ENCODE measurements at regions not wholly inside any gene's neighbourhood (a gene's known extent, or its start where the extent isn't known, plus 50 kb on each side); places are given as distances from the start of the nearest gene placed in this dataset.

DNA sequence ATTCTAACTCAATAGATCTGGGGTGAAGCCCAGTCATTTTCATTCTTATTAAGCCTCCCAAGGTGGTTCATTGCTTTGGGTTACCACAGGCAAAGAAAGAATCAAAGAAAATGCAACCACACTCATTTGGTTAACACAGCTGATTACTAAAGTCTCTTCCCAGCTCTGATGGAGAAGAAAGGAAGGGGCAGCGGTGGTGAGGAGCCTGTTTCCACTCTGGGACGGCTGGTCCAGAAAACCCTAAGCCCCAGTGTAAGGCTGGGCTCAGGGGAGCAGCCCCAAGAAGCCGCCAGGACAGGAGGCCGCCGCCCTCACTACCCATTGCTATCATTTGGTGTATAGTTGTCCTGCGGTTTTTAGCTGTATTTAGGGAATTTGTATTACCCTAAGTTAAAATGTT, 226.9 kb downstream of the CD83 start:
- Histone ChIP-seq H2AFZ (peak overlapping the region; percentile 30), H3K36me3 (ENCODE audit: insufficient read depth) (no peaks in the 10 kb centered on the region), H4K20me1 (replicated peaks; ENCODE audit: insufficient read depth) (no peaks in the 10 kb centered on the region), H3K4me2 (no peak overlapping the region), H3K79me2 (replicated peaks; ENCODE audit: insufficient read depth) (no peaks in the 10 kb centered on the region), H3K4me1 (ENCODE audit: insufficient read depth) (peaks cover 17% of the 10 kb centered on the region), H3K4me3 (no peak overlapping the region), H3K27ac (ENCODE audit: low read depth) (no peak overlapping the region), H3K27me3 (ENCODE audit: insufficient read depth) (no peaks in the 10 kb centered on the region), H3K9me2 (ENCODE audit: insufficient read depth) (peaks cover 6% of the 10 kb centered on the region), H3F3A (replicated peaks; ENCODE audit: low read depth) (no peaks in the 10 kb centered on the region)
- peaks cover 17% of the 10 kb centered on the region for H3K4me1 Mint-ChIP-seq
- no peak overlapping the region for H3K27ac Mint-ChIP-seq
- H3K36me3 Mint-ChIP-seq (ENCODE audit: low read depth), result no peaks in the 10 kb centered on the region
- peaks cover 7% of the 10 kb centered on the region for H3K27me3 Mint-ChIP-seq (ENCODE audit: insufficient read depth, low read depth, poor library complexity)
- H3K4me3 Mint-ChIP-seq, result no peak overlapping the region
- peaks cover 3% of the 10 kb centered on the region; the same call in 1 of the 3 replicates for H3K9me3 Mint-ChIP-seq
- ATAC-seq, result peak; percentile 92
- peak; percentile 25 for DNase-seq (ENCODE audit: low spot score)
- no peak for TF ChIP-seq CREB1 (CRISPR knock-in tag; IDR thresholded peaks at IDR 0.05; ENCODE audit: low read depth)
- TF ChIP-seq, protein P1, sequence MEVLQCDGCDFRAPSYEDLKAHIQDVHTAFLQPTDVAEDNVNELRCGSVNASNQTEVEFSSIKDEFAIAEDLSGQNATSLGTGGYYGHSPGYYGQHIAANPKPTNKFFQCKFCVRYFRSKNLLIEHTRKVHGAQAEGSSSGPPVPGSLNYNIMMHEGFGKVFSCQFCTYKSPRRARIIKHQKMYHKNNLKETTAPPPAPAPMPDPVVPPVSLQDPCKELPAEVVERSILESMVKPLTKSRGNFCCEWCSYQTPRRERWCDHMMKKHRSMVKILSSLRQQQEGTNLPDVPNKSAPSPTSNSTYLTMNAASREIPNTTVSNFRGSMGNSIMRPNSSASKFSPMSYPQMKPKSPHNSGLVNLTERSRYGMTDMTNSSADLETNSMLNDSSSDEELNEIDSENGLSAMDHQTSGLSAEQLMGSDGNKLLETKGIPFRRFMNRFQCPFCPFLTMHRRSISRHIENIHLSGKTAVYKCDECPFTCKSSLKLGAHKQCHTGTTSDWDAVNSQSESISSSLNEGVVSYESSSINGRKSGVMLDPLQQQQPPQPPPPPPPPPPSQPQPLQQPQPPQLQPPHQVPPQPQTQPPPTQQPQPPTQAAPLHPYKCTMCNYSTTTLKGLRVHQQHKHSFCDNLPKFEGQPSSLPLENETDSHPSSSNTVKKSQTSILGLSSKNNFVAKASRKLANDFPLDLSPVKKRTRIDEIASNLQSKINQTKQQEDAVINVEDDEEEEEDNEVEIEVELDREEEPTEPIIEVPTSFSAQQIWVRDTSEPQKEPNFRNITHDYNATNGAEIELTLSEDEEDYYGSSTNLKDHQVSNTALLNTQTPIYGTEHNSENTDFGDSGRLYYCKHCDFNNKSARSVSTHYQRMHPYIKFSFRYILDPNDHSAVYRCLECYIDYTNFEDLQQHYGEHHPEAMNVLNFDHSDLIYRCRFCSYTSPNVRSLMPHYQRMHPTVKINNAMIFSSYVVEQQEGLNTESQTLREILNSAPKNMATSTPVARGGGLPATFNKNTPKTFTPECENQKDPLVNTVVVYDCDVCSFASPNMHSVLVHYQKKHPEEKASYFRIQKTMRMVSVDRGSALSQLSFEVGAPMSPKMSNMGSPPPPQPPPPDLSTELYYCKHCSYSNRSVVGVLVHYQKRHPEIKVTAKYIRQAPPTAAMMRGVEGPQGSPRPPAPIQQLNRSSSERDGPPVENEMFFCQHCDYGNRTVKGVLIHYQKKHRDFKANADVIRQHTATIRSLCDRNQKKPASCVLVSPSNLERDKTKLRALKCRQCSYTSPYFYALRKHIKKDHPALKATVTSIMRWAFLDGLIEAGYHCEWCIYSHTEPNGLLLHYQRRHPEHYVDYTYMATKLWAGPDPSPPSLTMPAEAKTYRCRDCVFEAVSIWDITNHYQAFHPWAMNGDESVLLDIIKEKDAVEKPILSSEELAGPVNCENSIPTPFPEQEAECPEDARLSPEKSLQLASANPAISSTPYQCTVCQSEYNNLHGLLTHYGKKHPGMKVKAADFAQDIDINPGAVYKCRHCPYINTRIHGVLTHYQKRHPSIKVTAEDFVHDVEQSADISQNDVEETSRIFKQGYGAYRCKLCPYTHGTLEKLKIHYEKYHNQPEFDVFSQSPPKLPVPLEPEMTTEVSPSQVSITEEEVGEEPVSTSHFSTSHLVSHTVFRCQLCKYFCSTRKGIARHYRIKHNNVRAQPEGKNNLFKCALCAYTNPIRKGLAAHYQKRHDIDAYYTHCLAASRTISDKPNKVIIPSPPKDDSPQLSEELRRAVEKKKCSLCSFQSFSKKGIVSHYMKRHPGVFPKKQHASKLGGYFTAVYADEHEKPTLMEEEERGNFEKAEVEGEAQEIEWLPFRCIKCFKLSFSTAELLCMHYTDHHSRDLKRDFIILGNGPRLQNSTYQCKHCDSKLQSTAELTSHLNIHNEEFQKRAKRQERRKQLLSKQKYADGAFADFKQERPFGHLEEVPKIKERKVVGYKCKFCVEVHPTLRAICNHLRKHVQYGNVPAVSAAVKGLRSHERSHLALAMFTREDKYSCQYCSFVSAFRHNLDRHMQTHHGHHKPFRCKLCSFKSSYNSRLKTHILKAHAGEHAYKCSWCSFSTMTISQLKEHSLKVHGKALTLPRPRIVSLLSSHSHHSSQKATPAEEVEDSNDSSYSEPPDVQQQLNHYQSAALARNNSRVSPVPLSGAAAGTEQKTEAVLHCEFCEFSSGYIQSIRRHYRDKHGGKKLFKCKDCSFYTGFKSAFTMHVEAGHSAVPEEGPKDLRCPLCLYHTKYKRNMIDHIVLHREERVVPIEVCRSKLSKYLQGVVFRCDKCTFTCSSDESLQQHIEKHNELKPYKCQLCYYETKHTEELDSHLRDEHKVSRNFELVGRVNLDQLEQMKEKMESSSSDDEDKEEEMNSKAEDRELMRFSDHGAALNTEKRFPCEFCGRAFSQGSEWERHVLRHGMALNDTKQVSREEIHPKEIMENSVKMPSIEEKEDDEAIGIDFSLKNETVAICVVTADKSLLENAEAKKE (CRISPR knock-in tag; IDR thresholded peaks at IDR 0.05), result 0 out of 2 replicates have a peak, but pooled peaks have one; percentile 8

- DNase-seq (ENCODE audit: low spot score), result no peak
- Histone ChIP-seq H3K4me1 (ENCODE audit: insufficient read depth) (peaks cover 15% of the 10 kb centered on the region), H2AFZ (no peak overlapping the region), H4K20me1 (replicated peaks; ENCODE audit: insufficient read depth) (no peaks in the 10 kb centered on the region), H3K9me2 (ENCODE audit: insufficient read depth) (peaks cover 11% of the 10 kb centered on the region), H3K27me3 (ENCODE audit: insufficient read depth) (no peaks in the 10 kb centered on the region), H3K27ac (ENCODE audit: low read depth) (no peak overlapping the region), H3K79me2 (replicated peaks; ENCODE audit: insufficient read depth) (no peaks in the 10 kb centered on the region), H3K4me3 (no peak overlapping the region), H3K36me3 (ENCODE audit: insufficient read depth) (no peaks in the 10 kb centered on the region), H3K4me2 (no peak overlapping the region), H3F3A (replicated peaks; ENCODE audit: low read depth) (no peaks in the 10 kb centered on the region)
- Mint-ChIP-seq H3K27me3 (ENCODE audit: insufficient read depth, low read depth, poor library complexity) (peaks cover 2% of the 10 kb centered on the region), H3K9me3 (peaks cover 13% of the 10 kb centered on the region), H3K36me3 (ENCODE audit: low read depth) (peaks cover 4% of the 10 kb centered on the region; the same call in 1 of the 3 replicates), H3K27ac (no peak overlapping the region), H3K4me1 (peaks cover 20% of the 10 kb centered on the region), H3K4me3 (no peak overlapping the region)
- no peak for ATAC-seq
- TF ChIP-seq, protein P1 (CRISPR knock-in tag; IDR thresholded peaks at IDR 0.05), result no peak
- TF ChIP-seq EZH2 (IDR thresholded peaks at IDR 0.05; ENCODE audit: low read depth, unreplicated experiment), result no peak
- TF ChIP-seq POLR2AphosphoS5 (IDR thresholded peaks at IDR 0.05; ENCODE audit: low read depth), result no peak
- no peak for TF ChIP-seq ZNF114 (CRISPR knock-in tag; IDR thresholded peaks at IDR 0.05)
- no peak for TF ChIP-seq NANOG (IDR thresholded peaks at IDR 0.05; ENCODE audit: borderline replicate concordance)
- TF ChIP-seq JUNB (IDR thresholded peaks at IDR 0.05; ENCODE audit: unreplicated experiment), result no peak
- TF ChIP-seq CREB1 (CRISPR knock-in tag; IDR thresholded peaks at IDR 0.05; ENCODE audit: low read depth), result no peak
Measured at GRCh38 chr6:14348389-14348788, 230.8 kb downstream of the CD83 start.
